K562 (cell line): ENCODE measurements at regions not wholly inside any gene's neighbourhood (a gene's known extent, or its start where the extent isn't known, plus 50 kb on each side); places are given as distances from the start of the nearest gene placed in this dataset.

Experiments used
- CHCHD3 ChIP-seq: fragments of 250-450 bp; sonication (Bioruptor Pico); IDR thresholded peaks from 2 replicates; pipeline ENCODE4 v2.1.2; 2022; ENCODE audit warnings: mild to moderate bottlenecking
- MAFF ChIP-seq: IDR thresholded peaks from 2 replicates; pipeline ENCODE4 v1.6.1; 2012; ENCODE audit warnings: low read length, improper control_type of control experiment
- ZNF707 ChIP-seq: fragments of 250-450 bp; sonication (Bioruptor Pico); conservative IDR thresholded peaks from 2 replicates; pipeline ENCODE4 v1.8.0; 2022; ENCODE audit warnings: inconsistent platforms, mild to moderate bottlenecking, moderate library complexity
- TF ChIP-seq, protein P1 (sequence below), 2 experiments: fragments of 450-650 bp; formaldehyde crosslinking in 1 of 2; IDR thresholded peaks; 2 replicates each; pipeline versions ENCODE4 v1.4.0 to v1.6.1; 2014 to 2020; ENCODE audit warnings: mild to moderate bottlenecking in 2 of 2, borderline replicate concordance in 1 of 2, low read depth in 1 of 2
- TF ChIP-seq, protein P2 (sequence below): fragments of 250-450 bp; sonication (Bioruptor Pico); IDR thresholded peaks from 2 replicates; pipeline ENCODE4 v1.5.0; 2020; ENCODE audit warnings: mild to moderate bottlenecking, borderline replicate concordance

- TF ChIP-seq, protein P1, sequence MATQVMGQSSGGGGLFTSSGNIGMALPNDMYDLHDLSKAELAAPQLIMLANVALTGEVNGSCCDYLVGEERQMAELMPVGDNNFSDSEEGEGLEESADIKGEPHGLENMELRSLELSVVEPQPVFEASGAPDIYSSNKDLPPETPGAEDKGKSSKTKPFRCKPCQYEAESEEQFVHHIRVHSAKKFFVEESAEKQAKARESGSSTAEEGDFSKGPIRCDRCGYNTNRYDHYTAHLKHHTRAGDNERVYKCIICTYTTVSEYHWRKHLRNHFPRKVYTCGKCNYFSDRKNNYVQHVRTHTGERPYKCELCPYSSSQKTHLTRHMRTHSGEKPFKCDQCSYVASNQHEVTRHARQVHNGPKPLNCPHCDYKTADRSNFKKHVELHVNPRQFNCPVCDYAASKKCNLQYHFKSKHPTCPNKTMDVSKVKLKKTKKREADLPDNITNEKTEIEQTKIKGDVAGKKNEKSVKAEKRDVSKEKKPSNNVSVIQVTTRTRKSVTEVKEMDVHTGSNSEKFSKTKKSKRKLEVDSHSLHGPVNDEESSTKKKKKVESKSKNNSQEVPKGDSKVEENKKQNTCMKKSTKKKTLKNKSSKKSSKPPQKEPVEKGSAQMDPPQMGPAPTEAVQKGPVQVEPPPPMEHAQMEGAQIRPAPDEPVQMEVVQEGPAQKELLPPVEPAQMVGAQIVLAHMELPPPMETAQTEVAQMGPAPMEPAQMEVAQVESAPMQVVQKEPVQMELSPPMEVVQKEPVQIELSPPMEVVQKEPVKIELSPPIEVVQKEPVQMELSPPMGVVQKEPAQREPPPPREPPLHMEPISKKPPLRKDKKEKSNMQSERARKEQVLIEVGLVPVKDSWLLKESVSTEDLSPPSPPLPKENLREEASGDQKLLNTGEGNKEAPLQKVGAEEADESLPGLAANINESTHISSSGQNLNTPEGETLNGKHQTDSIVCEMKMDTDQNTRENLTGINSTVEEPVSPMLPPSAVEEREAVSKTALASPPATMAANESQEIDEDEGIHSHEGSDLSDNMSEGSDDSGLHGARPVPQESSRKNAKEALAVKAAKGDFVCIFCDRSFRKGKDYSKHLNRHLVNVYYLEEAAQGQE (IDR thresholded peaks at IDR 0.05; ENCODE audit: borderline replicate concordance), result no peak
- TF ChIP-seq, protein P1 (CRISPR knock-in tag; IDR thresholded peaks at IDR 0.05; ENCODE audit: low read depth), result no peak
- TF ChIP-seq CHCHD3 (CRISPR knock-in tag) (no peak), ZNF707 (no peak), MAFF (no peak)
- TF ChIP-seq, protein P2, sequence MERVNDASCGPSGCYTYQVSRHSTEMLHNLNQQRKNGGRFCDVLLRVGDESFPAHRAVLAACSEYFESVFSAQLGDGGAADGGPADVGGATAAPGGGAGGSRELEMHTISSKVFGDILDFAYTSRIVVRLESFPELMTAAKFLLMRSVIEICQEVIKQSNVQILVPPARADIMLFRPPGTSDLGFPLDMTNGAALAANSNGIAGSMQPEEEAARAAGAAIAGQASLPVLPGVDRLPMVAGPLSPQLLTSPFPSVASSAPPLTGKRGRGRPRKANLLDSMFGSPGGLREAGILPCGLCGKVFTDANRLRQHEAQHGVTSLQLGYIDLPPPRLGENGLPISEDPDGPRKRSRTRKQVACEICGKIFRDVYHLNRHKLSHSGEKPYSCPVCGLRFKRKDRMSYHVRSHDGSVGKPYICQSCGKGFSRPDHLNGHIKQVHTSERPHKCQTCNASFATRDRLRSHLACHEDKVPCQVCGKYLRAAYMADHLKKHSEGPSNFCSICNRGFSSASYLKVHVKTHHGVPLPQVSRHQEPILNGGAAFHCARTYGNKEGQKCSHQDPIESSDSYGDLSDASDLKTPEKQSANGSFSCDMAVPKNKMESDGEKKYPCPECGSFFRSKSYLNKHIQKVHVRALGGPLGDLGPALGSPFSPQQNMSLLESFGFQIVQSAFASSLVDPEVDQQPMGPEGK (CRISPR knock-in tag), result no peak
Measured at GRCh38 chr6:14877758-14878157, 368.1 kb upstream of the JARID2 start.
